ENCODE measurements at regions not wholly inside any gene's neighbourhood (a gene's known extent, or its start where the extent isn't known, plus 50 kb on each side); places are given as distances from the start of the nearest gene placed in this dataset.

DNA sequence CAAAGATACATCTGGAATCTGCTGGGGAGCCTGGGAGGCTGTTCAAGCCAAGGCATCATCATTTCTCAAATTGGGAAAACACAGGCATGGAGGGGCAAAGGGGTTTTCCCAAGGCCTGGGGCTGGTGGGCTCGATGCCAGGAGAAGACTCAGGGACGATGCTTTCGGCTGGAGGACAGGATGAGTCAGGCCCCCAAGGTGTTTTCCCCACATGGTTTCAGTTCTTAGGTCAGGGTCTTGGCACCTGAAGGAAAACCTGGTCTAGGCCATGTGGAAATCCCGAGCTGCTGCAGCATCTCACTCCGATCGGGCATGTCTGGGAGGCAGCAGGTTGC, 348.1 kb downstream of the CDC5L start:
- no peaks in the 10 kb centered on the region for H3K36me3 ChIP-seq
- TF ChIP-seq POLR2A (IDR thresholded peaks at IDR 0.05) (no peak), CTCF (IDR thresholded peaks at IDR 0.05) (no peak)

DNA sequence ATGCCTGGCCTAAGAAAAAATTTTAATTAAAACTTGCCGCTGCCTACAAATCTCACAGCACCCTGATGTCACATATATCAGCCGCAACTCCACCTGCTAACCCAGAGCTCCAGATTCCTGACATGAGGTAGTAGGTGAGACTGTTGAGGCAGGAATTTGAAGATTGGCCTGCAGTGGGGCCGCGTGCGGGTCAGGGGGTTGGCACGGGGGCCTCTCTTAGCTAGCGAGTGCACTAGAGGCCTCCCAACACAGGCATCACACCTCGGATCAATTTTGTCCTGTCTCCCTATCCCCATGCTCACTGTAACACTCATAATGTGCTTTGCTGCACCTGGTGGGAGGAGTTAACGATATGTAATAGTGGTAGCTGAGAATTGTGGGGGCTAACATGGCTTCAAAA, 349.8 kb downstream of the CDC5L start:
- no peak for DNase-seq
- H3K36me3 ChIP-seq = no peaks in the 10 kb centered on the region
- no peaks in the 10 kb centered on the region for H3K27me3 ChIP-seq
- H3K27ac ChIP-seq = no peak overlapping the region
- no peak overlapping the region for H3K4me3 ChIP-seq
- H3K4me1 ChIP-seq = peaks cover 0 to 8% (median 0%) of the 10 kb centered on the region in 4 donors
- no peaks in the 10 kb centered on the region for H3K9me3 ChIP-seq
- TF ChIP-seq POLR2A (IDR thresholded peaks at IDR 0.05) = no peak
- TF ChIP-seq CTCF (IDR thresholded peaks at IDR 0.05) = no peak

More for the DNA sequence above, 348.1 kb downstream of the CDC5L start:
- peaks cover 0 to 8% (median 0%) of the 10 kb centered on the region in 4 donors for H3K4me1 ChIP-seq
- H3K27me3 ChIP-seq = no peaks in the 10 kb centered on the region
- H3K27ac ChIP-seq = no peak overlapping the region
- no peak for DNase-seq
- no peaks in the 10 kb centered on the region for H3K9me3 ChIP-seq
- H3K4me3 ChIP-seq = no peak overlapping the region

GRCh38 chr6:44737829-44738528, 350.5 kb downstream of the CDC5L start:
- Histone ChIP-seq H3K4me1 (peaks cover 0 to 8% (median 0%) of the 10 kb centered on the region in 4 donors), H3K4me3 (no peak overlapping the region), H3K27ac (no peak overlapping the region), H3K27me3 (no peaks in the 10 kb centered on the region), H3K36me3 (no peaks in the 10 kb centered on the region), H3K9me3 (no peaks in the 10 kb centered on the region)
- no peak for DNase-seq
- TF ChIP-seq POLR2A (IDR thresholded peaks at IDR 0.05) = no peak

GRCh38 chr6:44738601-44739146, 351.2 kb downstream of the CDC5L start:
- no peak overlapping the region for H3K4me3 ChIP-seq
- no peaks in the 10 kb centered on the region for H3K36me3 ChIP-seq
- peak in 1 of 3 donors; percentile 70 for DNase-seq
- peaks cover 0 to 8% (median 0%) of the 10 kb centered on the region in 4 donors for H3K4me1 ChIP-seq
- no peaks in the 10 kb centered on the region for H3K9me3 ChIP-seq
- TF ChIP-seq CTCF (IDR thresholded peaks at IDR 0.05) = no peak
- no peak for TF ChIP-seq POLR2A (IDR thresholded peaks at IDR 0.05)
- no peak overlapping the region for H3K27ac ChIP-seq
- H3K27me3 ChIP-seq = no peaks in the 10 kb centered on the region

GRCh38 chr6:44739181-44739580, 351.7 kb downstream of the CDC5L start:
- no peak overlapping the region for H3K27ac ChIP-seq
- H3K9me3 ChIP-seq = no peaks in the 10 kb centered on the region
- TF ChIP-seq POLR2A (IDR thresholded peaks at IDR 0.05) = no peak
- TF ChIP-seq CTCF (IDR thresholded peaks at IDR 0.05) = no peak
- H3K4me3 ChIP-seq = no peak overlapping the region
- DNase-seq = no peak
- H3K36me3 ChIP-seq = no peaks in the 10 kb centered on the region
- no peaks in the 10 kb centered on the region for H3K27me3 ChIP-seq
- H3K4me1 ChIP-seq = peaks cover 0 to 8% (median 0%) of the 10 kb centered on the region in 4 donors

DNA sequence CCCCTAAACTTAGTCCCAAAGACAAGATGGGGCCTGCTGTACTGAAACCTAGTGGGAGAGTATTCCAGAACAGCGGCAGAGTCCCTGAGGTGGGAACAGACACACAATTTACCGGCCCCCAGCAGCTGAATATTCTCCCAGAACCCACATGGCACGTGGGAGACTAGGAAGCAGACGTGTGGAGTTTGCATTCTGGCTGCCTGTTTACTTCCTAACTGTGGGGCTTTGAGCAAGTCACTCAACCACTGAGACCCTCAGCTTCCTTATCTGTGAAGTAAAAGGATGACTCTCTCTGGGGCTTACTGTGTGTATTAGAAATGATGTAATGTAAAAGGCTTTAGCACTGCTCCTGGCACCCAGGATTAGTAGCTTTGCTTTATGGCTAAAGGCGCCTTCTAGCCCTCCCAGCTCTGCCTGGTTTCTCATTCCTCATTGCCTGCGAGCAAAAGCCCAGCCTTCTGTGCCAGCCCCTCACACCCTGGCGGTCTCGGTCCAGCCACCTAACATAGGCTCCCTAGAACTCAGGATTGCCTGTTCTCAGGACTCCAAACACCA, 353.1 kb downstream of the CDC5L start:
- H3K9me3 ChIP-seq = no peaks in the 10 kb centered on the region
- peaks cover 0 to 8% (median 0%) of the 10 kb centered on the region in 4 donors for H3K4me1 ChIP-seq
- H3K27me3 ChIP-seq = no peaks in the 10 kb centered on the region
- H3K27ac ChIP-seq = no peak overlapping the region
- H3K36me3 ChIP-seq = no peaks in the 10 kb centered on the region
- TF ChIP-seq POLR2A (IDR thresholded peaks at IDR 0.05) (no peak), CTCF (IDR thresholded peaks at IDR 0.05) (no peak)
- H3K4me3 ChIP-seq = no peak overlapping the region
- DNase-seq = no peak

Data from Peyer's patch (tissue), 4 donors.